HG03280 (cell line): ENCODE measurements at regions not wholly inside any gene's neighbourhood (a gene's known extent, or its start where the extent isn't known, plus 50 kb on each side); places are given as distances from the start of the nearest gene placed in this dataset.
"Not testable (repeated sequence)": the region's sequence is repeated elsewhere in the genome, so short reads cannot be mapped to it uniquely, and the experiment has no call there.

Experiments
- ATAC-seq: cut with Tn5 transposase; IDR thresholded peaks from one replicate; pipeline ENCODE4 v1.9.1; 2021; ENCODE audit warnings: mild to moderate bottlenecking, moderate library complexity; ENCODE audit not compliant: unreplicated experiment

DNA sequence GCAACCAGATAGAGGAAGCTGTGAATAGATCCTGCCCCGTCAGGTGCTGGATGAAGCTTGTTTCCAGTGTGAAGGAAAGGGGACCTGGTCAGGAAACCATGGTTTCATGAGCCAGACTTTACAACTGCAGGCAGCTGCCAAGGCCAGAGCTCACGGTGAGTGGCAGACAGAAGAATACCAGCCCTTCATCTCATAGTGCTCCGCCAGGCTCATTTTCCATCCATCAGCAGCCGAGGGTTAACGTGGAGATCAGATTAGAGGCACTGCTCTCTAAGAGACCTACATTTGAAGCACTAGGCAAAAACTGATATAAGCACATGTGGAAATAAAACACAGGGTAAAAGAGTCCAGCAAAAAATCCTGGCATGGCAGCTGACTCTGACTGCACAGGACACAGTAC, 172.4 kb downstream of the CD24 start:
- ATAC-seq = no peak

DNA sequence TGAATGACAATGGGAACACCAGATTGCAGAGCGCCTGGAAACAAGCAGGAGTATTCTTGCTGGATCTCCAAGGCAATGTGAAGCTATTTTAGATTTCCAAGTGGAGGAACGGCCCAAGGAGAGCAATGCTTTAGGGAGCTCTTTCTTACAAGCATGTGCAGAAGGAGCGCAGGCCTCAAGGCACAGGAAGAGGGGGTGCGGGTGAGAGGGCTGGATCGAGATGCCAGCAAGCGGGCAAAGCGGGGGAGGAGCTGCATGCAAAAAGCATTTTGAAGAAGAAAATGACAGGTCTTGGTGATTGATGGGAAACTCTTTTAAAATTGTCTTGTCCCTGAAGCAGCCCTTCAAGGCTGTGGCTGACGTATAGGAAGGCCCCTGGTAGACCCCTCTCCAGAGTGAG, 171.9 kb downstream of the QRSL1 start:
- no peak for ATAC-seq

DNA sequence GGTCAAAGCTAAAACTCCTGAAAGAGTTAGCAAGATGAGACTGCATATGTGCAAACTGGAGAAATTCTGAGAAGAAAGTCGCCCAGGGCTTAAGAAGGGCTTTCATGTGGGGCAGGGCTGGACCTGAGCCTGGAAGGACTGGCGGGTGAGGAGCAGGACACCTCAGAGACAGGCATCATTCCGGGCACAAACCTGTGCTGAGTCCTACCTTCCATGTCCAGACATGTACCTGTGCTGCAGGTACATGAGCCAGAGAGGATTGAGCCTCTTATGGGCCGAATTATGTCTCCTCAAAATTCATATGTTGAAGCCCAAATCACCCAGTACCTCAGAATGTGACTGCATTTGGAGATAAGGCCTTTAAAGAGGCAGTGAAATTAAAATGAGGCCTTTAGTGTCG, 171.0 kb downstream of the QRSL1 start:
- no peak for ATAC-seq

DNA sequence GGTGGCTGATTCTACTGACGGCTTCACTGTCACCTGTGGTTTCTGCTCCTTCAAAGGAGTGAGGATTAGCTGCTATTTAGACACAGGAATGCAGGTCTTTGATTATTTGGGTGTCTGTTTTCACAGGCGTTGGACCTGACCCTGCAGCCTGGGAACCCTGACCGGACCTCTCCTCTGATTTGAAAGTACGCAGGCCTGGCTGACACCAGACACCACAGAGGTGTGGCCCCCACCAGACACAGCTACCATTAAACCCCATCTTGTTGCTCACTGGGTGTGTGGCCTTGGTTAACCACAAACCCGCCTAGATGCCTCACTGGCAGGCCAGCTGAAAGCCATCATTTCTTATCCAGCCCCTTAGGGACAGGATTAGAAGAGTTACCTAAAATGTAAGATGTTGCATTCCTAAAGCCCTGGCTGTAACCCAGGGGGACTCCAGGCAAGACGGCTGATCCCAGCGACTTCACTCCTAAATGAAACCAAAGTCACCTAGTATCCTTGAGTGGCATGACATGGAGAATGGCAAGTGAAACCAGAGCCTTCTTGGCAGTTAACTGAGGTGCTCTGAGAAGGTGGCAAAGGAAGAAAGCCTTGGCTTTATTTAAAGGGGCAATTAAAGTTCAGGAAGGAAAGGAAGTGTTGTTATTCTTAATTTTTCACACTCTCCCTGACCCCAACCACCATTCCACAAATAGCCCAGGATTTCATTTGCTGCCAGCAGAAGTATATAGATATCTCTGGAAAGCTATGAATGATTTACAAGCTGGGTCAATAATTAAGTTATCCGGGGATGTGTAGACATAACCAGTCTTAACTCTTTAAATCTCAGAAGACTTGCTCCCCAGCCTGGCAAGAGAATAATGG, 169.9 kb downstream of the QRSL1 start:
- no peak for ATAC-seq

DNA sequence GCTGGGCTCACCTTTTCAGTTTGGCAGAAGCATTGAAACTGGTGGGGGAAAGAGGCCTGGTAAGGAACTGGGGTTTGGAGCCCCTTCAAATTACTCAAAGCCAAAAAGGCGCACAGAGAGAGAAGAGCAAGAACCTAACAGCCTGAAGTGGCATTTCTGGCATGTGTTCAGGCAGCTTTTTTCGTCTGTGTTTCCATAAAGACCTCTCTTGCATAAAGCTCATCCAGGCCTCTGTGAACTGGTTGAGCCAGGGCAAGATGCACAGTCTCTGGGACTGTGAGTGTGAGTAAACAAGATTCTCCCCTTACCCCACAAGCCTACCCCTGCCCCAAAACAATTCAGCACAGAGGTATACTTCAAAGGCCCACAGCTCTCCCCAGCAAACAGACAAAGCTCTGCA, 167.8 kb downstream of the QRSL1 start:
- ATAC-seq = no peak

DNA sequence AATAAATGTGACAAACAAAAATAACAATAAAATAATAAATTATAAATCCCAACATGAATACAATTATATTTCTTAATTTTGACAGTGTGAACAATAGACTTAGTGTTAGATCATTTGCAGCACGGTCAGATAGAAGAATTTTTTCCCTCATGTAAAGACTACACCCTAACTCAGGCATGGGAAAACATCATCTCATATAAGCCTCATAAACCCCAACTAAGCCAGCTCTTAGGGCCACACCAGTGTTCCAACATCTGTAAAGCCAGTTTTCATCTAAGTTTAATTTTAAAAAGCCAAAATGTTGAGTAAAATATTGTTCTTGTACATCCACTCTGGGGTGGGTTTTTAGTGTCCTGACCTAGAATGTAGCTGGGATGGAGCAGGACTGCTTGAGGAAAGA, 167.4 kb downstream of the QRSL1 start:
- no peak for ATAC-seq

DNA sequence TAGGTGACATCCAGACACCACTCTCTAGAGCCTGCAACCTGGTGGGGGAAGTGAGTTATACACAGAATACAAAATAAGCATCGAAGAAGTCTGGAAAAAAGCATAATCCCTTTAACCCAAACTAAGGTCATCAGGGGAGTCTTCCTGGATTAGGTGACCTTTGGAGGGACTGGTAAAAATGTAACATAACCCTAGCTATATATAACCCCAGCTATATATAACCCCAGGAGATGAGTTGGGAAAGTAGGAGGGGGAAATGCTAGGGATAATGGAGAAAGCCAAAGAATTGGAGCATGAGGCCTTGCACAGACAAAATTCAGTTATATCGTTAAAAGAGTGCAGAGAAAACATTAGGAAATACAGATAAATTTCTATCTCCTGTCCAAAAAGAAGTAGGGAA, 164.8 kb downstream of the QRSL1 start:
- no peak for ATAC-seq

DNA sequence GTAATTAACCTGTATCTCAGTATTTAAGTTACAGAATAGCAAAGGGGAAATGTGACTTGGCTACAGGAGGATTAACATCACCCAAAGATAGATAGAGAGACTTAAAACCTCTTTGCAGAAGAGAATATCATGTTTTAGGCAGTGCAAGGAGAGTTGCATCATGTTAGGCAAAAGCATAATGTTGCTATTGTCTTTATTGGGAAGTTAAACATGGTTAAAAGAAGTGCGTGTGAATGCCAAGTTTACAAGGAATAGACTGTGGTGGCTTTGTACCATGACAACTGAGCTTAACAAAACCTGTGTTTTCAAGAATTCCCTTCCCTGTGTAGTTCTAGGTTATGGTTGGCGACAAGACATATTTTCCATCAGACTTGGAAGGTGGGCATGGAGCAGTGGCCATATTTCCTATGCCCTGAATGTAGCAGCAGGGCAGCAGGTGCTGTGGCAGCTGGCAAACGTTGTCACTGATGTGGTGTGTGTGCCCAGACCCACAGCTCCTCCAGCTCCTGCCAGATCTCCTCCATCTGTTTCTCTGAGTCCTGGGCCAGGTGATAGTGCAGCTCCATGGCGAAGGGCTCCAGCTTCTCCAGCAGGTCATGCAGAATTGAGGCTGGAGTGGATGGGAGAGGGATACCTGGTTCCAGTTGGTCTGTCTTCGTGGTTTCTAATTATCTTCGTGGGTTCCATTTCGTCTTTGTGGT, 163.3 kb downstream of the QRSL1 start:
- no peak for ATAC-seq

DNA sequence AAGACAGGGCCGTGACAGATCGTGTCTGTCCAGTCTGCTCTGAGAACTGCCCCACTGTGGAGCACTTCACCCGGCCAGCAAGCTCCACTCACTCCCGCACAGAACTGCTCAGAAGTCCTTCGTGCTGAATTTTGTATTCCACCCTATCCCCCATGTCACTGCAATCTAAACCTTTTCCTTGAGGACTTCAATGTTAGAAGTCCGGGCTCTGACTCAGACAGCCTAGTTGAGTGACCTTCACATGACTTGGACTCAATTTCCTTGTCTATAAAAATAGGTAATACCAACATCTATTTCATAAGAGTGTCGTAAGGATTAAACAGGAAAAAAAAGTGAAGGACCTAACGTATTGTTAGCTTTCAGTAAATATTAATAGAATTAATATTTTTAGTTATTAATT, 161.6 kb downstream of the QRSL1 start:
- ATAC-seq = no peak

DNA sequence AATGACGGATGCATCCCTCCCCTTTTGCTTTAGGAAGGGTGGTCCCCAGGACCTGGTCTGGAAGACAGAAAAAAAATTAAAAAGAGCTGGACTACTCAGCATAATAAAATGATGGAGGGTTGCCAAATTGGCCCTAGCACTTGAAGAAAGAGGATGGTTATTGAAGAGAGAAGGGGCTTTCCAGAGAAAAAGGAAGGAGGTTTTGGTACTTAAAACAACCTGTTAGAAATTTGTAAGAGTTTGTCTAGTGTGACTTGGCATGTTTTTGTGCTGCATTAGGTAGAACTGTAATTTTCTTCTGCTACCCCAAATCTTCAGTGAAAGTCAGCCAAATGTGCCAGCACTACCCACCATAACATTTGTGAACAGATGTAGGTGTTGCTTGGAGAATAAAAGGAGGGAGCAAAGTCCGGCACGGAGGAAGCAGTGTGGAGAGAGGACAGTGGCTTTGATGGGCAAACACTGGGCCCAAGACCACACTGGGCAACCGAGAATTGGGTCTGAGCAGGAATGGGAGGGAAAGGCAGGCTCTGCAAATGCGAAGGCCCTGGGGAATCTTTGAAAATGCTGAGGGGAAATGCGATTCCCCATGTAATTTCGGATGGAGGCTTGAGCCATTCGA, 160.9 kb downstream of the QRSL1 start:
- no peak for ATAC-seq

DNA sequence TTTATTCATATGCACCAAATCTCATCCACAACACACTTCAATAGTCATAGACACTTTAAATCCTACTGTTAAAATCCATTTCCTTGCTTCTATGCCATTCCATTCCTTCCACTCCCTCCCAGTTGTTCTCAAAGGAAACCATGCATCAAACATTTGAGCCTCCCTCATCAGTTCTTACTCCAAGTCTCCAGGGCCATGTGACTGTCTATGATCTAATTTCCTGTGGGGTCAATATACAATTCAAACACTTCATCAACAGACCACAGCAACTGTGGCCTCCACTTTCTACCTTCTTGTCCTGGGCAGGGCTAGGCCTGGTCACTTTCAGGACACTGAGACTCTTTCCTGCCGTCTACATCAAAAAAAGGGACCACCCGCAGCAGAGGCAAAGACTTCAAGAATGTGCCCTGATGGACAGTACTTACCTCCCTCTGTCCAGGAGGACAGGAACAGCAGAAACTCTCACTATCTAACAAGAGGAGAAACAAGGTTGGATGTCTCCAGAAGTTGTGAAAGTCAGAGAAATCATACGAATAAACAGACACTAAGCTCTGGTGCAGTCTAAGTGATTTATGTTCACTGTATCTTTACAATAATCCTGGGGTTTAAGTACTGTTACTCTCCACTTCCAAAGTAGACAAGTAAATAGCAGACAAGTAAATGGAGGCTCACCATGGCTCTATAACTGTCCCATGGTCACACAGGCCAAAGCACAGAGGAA, 160.2 kb downstream of the QRSL1 start:
- ATAC-seq = no peak

DNA sequence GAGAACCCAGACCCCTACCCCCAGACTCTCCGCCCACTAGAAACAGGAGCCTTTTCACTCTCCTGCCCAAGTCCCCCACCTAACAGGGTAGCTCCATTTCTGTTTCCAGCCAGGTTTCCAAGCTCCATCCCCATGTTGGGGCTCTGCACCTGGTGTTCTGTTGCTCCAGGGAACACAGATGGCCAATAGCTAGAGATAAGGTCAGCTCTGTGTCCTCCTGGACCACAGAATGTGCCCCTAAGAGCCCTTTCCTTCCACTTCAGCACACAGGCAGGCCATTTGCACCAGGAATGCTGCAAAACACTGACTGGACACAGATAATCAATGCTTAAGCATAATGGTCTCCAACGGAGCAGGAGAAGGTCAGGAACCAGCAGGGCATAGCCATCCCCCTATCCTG, 159.4 kb downstream of the QRSL1 start:
- no peak for ATAC-seq

DNA sequence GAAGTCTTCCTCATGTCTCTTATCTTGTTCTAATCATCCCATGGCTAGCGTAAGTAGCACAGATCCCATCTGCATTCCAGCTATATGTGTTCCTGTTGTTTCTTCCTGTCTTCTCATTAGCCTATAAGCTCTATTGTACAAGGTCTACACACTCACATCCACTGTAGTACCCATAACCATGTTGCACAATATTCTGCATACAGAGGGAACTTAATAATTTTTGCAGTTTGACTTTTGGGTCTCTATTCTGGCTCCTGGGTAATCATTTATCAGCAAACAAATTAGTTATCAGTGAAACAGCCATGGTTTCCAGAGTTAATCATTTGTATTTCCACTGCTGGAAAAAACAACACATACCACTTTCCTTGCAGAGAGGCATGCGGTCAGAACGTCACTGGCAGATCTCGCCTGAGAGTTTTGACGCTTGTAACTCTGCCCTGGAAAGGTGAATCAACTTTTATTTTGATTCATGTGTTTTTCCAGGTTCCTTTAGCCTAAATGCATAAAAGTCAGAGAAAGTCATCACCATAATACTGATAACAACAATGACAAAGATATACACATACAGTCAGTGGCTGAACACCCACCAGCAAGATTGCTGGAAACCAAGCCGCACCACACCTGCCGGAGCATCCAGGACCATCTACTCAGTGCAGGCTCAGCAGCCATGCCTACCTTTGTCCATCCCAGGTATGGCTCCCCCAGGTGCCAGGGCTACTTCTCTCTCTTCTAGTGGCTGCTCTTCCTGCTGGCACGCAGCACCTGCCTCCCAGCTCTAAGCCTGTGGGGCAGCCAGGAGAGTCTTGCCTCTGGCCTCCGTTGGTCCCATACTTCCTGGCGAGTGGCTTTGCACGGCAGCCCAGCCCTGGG, 158.2 kb downstream of the QRSL1 start:
- no peak for ATAC-seq

DNA sequence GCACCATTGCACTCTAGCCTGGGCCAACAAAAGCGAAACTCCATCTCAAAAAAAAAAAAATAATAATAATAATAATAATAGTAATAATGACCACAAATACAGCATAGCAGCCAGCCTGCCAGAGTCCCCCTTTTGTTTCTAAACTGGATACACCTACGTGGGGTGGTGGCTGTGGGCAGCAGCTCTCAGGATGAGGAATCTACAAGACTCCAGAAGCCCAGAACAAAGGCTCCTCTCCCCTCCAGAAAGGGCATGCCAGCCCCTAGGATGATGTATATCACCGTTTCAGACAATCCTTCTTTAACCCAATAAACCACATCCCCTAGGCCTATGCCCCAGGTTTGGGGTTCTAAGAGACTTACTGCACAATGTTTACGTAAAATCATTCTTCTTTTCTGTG, 155.9 kb downstream of the QRSL1 start:
- ATAC-seq = no peak

DNA sequence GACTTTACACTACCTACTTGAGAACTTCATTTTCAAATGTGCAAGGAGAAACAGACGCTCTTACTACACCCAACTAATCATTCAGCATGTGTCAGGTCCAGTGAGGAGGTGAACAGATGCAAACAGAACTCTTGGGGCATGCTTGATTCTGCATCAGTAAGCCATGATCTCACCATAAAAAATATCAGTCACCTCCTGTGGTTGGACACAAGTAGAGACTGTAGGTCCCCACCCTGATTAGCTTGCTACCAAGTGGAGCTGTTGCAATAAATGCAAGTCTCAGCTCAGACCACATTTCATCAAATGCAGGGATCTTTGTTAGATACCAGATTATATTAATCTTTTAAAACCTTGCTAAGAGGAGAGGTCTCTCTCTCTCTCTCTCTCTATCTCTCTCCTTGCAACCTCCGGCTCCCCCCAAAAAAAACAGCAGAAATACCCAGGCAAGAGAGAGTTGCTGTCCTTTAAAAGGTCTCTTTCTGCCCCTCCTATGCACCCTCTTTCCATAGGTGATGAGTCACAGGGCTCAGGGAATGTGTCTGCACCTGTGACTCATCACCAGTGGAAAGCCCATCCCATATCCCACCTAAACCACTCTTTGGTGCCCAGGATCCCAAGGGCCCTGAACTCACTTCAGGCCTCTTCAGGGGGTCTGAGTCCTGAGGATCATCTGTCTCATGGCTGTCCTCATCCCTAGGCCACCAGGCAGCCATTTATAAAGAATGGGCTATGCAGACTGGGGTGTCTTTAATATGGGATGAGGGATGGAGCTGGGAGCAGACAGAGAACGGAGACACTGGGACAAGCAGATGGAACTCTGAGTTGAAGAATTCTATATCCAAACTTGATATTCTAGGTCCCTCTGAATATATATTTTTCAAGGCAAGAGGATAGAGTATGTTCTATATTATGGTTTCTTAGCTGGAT, 154.5 kb downstream of the QRSL1 start:
- no peak for ATAC-seq

DNA sequence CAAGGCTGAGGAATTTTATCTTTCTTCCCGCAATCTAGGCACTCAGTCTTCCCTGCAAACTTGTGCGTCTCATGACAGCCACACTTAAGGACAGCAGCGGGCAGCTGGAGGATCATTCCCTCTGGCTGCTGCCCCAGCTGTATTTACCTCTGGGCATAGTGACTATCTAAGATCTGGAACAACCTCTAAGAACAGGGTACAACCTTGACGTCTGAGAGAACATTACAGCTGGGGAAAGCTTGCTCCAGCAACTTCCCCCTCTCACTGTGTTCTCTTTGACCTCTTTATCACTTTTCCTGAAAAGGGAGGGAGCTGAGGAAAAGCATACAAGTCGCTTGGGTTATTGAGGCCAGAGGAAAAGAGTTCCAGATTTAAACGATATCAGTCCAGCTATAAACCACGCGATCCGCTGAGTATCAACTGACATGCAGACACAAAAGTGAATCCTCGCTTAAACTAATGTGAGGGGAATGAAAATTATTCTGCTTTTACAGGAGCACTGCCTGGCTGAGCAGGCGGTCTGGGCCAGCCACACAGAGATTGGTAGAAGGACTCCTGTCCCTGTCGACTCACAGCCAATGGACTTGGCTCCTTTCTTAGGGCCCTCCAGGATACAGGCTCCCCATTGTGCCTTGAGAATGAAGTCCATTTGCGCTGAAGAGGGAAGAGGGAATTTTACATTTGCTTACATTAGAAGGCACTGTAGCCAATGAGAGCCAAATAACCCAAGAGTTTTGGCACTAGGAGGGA, 153.3 kb downstream of the QRSL1 start:
- ATAC-seq = no peak

DNA sequence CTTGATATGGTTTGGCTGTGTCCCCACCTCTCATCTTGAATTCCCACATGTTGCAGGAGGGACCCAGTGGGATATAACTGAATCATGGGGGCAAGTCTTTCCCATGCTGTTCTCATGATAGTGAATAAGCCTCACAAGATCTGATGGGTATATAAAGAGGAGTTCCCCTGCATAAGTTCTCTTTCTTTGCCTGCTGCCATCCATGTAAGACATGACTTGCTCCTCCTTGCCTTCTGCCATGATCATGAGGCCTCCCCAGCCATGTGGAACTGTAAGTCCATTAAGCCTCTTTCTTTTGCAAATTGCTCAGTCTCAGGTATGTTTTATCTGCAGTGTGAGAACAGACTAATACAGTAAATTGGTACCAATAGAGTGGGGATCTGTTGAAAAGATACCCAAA, 150.2 kb downstream of the QRSL1 start:
- ATAC-seq = not testable (repeated sequence)

DNA sequence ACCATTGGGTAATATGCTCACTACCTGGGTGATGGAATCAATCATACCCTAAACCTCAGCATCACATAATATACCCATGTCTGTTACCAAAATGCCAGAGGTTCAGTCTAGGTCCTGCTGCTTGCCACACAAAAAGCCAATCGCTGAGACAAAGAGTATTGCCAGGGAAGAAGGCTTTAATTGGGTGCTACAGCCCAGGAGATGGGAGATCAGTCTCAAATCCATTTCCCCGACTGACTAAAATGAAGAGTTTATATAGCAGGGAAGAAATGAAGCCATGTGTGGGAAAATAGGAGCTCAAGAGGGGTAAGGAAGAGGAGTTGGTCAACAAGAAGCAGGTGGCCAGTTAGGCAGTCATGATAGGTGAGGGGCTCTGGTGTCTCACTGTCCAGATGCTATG, 149.6 kb downstream of the QRSL1 start:
- no peak for ATAC-seq
